GM18507 (cell line): ENCODE measurements at regions not wholly inside any gene's neighbourhood (a gene's known extent, or its start where the extent isn't known, plus 50 kb on each side); places are given as distances from the start of the nearest gene placed in this dataset.
A peak's percentile ranks its signal among the peaks of the same experiment; 100 is the strongest.

Experiments
- DNase-seq: peaks from one replicate; pipeline ENCODE4 v3.0.0; 2011; ENCODE audit warnings: low read depth; ENCODE audit not compliant: insufficient read length; ENCODE audit errors: extremely low spot score
- FAIRE-seq: peaks from 2 replicates; lab custom pipeline; 2011; peaks lifted over from hg19 to GRCh38; lab: Jason Lieb, UNC

GRCh38 chr20:37643400-37643799 lies 50.4 kb upstream of the CTNNBL1 start:
- FAIRE-seq (no peak), DNase-seq (no peak)

GRCh38 chr20:37642246-37642645 lies 51.6 kb upstream of the CTNNBL1 start:
- FAIRE-seq, result no peak

GRCh38 chr20:37640600-37641561 lies 52.9 kb upstream of the CTNNBL1 start:
- FAIRE-seq, result no peak
- no peak for DNase-seq

More at GRCh38 chr20:37642246-37642645, 51.6 kb upstream of the CTNNBL1 start:
- no peak for DNase-seq

GRCh38 chr20:37638527-37638926 lies 55.3 kb upstream of the CTNNBL1 start:
- DNase-seq (no peak), FAIRE-seq (no peak)

- no peak for DNase-seq
- FAIRE-seq, result no peak
Measured at GRCh38 chr20:37636977-37637376, 56.9 kb upstream of the CTNNBL1 start.

GRCh38 chr20:37636212-37636975 lies 57.4 kb upstream of the CTNNBL1 start:
- FAIRE-seq (no peak), DNase-seq (no peak)

- FAIRE-seq, result no peak
- DNase-seq, result no peak
Measured at GRCh38 chr20:37630993-37631392, 62.8 kb upstream of the CTNNBL1 start.

GRCh38 chr20:37630166-37630565 lies 63.7 kb upstream of the CTNNBL1 start:
- FAIRE-seq (no peak), DNase-seq (no peak)

- no peak for FAIRE-seq
- no peak for DNase-seq
Measured at GRCh38 chr20:37627767-37628130, 66.1 kb upstream of the CTNNBL1 start.

GRCh38 chr20:37627060-37627766 lies 66.6 kb upstream of the CTNNBL1 start:
- FAIRE-seq, result peak; percentile 33
- DNase-seq, result no peak

GRCh38 chr20:37624963-37625362 lies 68.9 kb upstream of the CTNNBL1 start:
- DNase-seq (no peak), FAIRE-seq (no peak)

- no peak for DNase-seq
- no peak for FAIRE-seq
Measured at GRCh38 chr20:37622728-37623127, 71.1 kb upstream of the CTNNBL1 start.

- FAIRE-seq (no peak), DNase-seq (no peak)
Measured at GRCh38 chr20:37619496-37619895, 74.3 kb upstream of the CTNNBL1 start.

GRCh38 chr20:37616110-37616425 lies 77.8 kb upstream of the CTNNBL1 start:
- DNase-seq, result no peak
- no peak for FAIRE-seq

GRCh38 chr20:37615340-37616109 lies 78.3 kb upstream of the CTNNBL1 start:
- peak; percentile 86 for FAIRE-seq
- DNase-seq, result peak; percentile 49

- no peak for FAIRE-seq
- no peak for DNase-seq
Measured at GRCh38 chr20:37611852-37612251, 82.0 kb upstream of the CTNNBL1 start.

- no peak for FAIRE-seq
- no peak for DNase-seq
Measured at GRCh38 chr20:37611346-37611745, 82.5 kb upstream of the CTNNBL1 start.

GRCh38 chr20:37610203-37610798 lies 82.6 kb upstream of the BLCAP start:
- DNase-seq (no peak), FAIRE-seq (no peak)

GRCh38 chr20:37602634-37603033 lies 75.0 kb upstream of the BLCAP start:
- FAIRE-seq (no peak), DNase-seq (no peak)
